ENCODE measurements at regions not wholly inside any gene's neighbourhood (a gene's known extent, or its start where the extent isn't known, plus 50 kb on each side); places are given as distances from the start of the nearest gene placed in this dataset.

DNA sequence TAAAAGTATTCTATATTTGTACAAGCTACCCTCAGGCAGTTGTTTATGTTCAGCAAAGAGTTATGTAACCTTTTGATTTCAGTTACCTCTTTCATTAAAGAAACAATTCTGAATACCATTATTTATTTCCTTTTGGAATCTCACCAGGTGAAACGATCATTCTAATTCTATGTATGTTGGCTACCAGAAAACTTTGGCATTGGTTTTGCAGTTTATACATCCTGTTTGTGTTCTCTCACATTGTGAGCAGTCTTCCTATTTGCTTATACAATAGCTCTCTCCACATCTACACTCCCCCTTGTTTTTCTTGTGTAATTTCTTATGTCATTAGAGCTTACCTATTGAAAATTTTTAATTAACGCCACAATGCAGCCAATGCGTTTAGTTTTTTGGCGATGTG, 276.0 kb upstream of the MPDZ start:
- TF ChIP-seq POLR2AphosphoS5 (IDR thresholded peaks at IDR 0.05) (no peak), POLR2A (IDR thresholded peaks at IDR 0.05) (no peak), EP300 (IDR thresholded peaks at IDR 0.05) (no peak)
- TF ChIP-seq, protein P1, sequence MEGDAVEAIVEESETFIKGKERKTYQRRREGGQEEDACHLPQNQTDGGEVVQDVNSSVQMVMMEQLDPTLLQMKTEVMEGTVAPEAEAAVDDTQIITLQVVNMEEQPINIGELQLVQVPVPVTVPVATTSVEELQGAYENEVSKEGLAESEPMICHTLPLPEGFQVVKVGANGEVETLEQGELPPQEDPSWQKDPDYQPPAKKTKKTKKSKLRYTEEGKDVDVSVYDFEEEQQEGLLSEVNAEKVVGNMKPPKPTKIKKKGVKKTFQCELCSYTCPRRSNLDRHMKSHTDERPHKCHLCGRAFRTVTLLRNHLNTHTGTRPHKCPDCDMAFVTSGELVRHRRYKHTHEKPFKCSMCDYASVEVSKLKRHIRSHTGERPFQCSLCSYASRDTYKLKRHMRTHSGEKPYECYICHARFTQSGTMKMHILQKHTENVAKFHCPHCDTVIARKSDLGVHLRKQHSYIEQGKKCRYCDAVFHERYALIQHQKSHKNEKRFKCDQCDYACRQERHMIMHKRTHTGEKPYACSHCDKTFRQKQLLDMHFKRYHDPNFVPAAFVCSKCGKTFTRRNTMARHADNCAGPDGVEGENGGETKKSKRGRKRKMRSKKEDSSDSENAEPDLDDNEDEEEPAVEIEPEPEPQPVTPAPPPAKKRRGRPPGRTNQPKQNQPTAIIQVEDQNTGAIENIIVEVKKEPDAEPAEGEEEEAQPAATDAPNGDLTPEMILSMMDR (IDR thresholded peaks at IDR 0.05): no peak

All from suprapubic skin (tissue), 4 donors.